Urothelium cell line (cell line): ENCODE measurements at regions not wholly inside any gene's neighbourhood (a gene's known extent, or its start where the extent isn't known, plus 50 kb on each side); places are given as distances from the start of the nearest gene placed in this dataset.
"Not testable (repeated sequence)": the region's sequence is repeated elsewhere in the genome, so short reads cannot be mapped to it uniquely, and the experiment has no call there.

ENCODE experiments used
- DNase-seq: peaks from one replicate; pipeline ENCODE4 v3.0.0; 2011; ENCODE audit warnings: low spot score, mixed read lengths
- FAIRE-seq: peaks from 2 replicates; lab custom pipeline; 2011; peaks lifted over from hg19 to GRCh38; lab: Jason Lieb, UNC

- DNase-seq, FAIRE-seq: not testable (repeated sequence)
These were observed 220.1 kb downstream of the ATP6V0E2 start for GRCh38 chr7:150093897-150094296.

DNA sequence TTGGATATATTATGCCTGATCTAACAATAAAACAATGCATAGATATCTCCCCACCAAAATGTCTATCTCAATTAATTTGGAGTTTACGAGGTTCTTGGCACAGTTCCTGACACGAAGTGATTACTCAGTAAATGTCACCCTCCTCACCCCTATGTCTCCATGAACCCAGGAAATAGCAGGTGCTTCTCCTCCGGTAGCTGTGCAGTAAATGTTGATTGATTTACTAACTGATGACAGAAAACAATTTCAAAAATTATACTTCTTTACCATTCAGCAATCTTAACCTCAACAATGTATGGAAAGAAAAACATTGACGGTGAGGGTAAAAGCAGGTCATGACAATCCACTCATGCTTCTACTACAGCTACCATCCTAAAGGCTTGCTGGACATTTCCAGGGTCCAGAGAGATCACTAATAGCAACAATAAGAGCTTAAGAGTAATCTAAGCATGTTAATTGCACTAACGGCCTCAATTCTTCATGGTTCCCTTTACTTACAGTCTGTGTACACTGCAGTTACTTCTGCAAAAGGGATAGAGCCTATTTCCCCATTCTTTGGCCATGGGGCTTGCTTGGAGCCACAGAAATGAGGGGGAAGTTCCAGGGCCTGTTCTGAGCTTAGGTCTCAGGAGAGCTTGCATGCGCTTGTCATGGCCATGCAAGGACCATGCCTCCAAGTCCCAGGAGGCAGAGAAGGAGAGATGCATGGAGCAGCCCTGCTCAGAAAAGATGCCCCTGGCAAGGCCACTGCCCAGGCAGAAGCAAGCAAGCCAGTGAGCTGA, 222.6 kb downstream of the ATP6V0E2 start:
- not testable (repeated sequence) for FAIRE-seq, DNase-seq

- not testable (repeated sequence) for FAIRE-seq, DNase-seq
These were observed 224.6 kb upstream of the LRRC61 start for GRCh38 chr7:150098592-150098991.

GRCh38 chr7:150101282-150101681, 221.9 kb upstream of the LRRC61 start:
- not testable (repeated sequence) for FAIRE-seq

DNA sequence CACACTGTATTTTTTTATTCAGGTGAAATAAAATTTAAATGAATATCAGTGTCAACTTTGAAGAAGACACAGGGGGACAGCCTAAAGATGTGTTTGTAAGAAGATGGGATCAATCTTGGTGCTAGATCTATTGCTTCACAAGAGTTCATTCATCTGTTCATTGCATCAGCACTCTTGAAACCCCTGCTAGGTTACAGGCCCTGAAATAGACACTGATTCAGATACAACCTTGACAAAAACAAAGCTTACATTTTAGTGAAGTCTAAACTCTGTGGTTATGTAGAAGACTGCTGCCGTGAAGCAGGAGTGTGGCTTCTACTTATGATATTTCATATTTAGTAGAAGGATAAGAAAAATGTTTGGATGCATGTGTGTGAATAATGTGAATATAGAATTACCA, 215.9 kb upstream of the LRRC61 start:
- not testable (repeated sequence) for DNase-seq, FAIRE-seq

More at GRCh38 chr7:150101282-150101681, 221.9 kb upstream of the LRRC61 start:
- DNase-seq, result not testable (repeated sequence)

GRCh38 chr7:150110375-150110820, 212.8 kb upstream of the LRRC61 start:
- not testable (repeated sequence) for DNase-seq, FAIRE-seq

DNA sequence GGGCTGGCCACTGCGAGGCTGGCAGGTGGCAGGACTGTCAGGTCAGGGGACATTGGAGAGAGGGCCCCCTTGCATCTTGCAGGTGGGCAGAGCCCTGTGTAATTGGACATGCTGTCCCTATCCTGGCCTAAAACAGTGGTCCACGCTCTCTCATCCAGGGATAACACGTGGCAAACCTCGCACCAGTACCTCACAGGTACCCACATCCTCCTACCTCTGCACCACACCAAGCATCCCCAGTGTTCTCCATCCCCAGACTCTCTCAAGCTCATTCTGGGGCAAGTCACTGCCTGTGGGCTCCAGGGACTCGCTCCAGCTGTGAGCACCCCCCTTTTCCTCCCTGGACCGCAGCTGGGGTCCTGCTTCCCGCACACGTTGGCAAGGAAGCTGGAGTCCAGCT, 212.3 kb upstream of the LRRC61 start:
- not testable (repeated sequence) for DNase-seq, FAIRE-seq

DNA sequence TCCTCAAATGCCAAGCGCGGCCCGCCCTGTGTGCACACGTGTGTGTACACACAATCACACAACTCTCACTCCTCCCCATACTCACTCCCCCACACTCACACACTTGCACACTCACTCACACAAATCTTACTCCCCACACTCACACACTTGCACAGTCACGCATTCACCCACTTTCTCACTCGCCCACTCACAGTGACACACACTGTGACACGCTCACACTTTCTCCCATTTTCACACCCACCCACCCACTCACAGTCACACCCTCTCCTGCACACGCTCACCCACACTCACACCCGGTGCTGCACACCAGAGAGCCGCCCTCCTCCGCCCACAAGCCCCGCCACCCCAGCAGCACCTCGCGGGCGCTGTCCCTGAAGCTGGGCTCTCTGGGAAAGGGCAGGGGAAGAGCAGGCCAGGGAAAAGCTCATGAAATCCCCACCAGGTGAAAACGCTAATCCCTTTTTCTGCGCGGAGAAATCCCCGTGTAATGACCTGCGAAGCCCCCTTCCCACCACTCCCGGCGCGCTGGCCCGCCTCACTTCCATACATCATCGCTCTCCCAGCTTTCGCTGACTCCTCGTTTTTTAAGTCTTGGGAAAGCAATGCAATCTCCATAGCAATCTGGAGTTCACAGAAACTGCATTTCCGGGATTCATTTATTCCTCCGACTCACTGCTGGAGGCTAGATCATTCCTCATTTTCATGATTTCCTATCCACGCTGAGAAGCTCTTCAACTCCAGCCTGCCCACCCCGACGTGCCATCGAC, 211.6 kb upstream of the LRRC61 start:
- DNase-seq, FAIRE-seq: not testable (repeated sequence)

GRCh38 chr7:150113301-150113700, 209.9 kb upstream of the LRRC61 start:
- FAIRE-seq, DNase-seq: not testable (repeated sequence)

DNA sequence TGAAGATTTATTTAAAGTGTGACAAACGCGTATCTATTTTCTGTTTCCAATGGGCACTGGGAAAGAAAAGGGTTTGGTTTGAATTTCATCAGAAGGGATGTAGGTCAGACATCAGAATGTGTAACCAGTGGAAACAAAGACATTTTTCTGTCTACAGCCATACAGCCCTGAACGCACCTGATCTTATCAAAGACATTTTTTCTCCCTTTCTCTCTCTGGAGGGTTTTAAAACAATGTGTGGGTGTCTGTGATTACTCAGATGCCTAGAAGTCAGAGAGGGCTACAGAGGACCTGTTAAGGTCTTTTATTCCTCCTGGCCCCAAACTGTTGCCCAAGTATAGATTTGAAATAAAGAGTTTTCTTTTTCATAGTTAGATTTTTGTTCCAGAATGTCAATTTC, 208.6 kb upstream of the LRRC61 start:
- not testable (repeated sequence) for FAIRE-seq, DNase-seq

DNA sequence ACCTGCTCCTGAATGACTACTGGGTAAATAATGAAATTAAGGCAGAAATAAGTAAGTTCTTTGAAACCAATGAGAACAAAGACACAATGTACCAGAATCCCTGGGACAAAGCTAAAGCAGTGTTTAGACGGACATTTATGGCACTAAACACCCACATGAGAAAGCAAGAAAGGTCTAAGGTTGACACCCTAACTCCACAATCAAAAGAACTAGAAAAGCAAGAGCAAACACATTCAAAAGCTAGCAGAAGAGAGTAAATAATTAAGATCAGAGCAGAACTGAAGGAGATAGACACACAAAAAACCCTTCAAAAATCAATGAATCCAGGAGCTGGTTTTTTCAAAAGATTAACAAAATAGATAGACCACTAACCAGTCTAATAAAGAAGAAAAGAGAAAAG, 203.2 kb upstream of the LRRC61 start:
- DNase-seq, FAIRE-seq: not testable (repeated sequence)

DNA sequence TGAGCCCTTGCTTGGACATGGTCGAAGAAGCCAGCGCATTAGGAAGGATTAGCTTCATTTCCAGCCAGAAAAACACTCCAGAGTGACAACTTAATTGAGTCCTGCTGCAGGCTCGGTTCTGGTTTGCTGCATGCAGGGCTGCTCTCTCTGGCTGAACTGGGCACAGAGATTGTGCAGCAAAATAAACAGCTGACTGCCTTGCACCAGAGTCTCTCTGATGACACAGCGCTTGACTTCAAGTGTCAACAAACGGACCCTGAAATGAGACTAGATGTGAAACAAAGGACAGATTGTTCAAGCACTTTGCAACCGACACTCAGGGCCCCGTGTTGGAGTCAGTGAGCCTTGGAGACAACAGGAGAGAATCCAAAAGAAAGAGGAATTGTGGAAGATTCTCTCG, 197.3 kb upstream of the LRRC61 start:
- not testable (repeated sequence) for DNase-seq

GRCh38 chr7:150134451-150134850, 188.7 kb upstream of the LRRC61 start:
- DNase-seq, FAIRE-seq: not testable (repeated sequence)

More for the DNA sequence above, 197.3 kb upstream of the LRRC61 start:
- not testable (repeated sequence) for FAIRE-seq

- not testable (repeated sequence) for FAIRE-seq, DNase-seq
These were observed 187.4 kb upstream of the LRRC61 start for GRCh38 chr7:150135620-150136190.

- not testable (repeated sequence) for FAIRE-seq
These were observed 183.3 kb upstream of the LRRC61 start for GRCh38 chr7:150139840-150140239.

DNA sequence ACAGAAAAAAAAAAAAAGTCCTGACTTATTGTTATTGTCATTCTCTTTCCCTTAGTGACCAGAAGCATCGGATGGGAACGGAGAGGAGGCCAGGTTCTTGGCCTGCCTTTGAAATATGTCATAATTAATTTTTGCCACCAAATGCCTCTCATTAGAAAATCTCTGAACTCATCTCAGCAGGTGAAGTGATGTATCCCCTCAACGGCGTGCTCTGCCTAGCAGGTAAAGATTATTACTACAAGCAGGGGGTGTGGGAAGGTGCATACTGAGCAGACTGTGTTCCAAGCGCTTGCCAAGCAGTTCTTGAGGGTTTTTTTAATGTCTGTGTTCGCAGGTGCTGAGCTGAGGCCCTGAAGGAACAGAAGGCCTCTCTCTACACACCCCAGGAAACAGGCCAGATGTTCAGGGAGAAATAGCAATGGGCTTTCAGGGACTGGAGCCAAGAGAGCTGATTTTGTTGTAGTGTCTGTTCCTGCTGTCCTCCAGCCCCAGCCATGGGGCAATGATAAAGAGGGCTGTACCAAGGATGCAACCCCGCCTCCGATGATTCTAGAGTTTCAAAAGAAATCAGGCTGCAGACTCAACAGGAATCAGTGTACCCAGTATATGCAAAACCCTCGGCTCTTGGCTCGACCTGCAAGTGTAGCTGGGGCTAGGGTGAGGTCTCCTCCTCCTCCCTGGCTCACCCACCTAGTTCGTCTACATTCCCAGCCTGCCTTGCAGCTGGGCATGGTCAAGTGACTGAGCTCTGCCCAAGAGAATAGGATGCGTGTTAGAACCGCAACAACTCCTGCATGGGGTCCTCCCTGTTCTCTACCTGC, 181.4 kb upstream of the LRRC61 start:
- FAIRE-seq, result not testable (repeated sequence)

More at GRCh38 chr7:150139840-150140239, 183.3 kb upstream of the LRRC61 start:
- DNase-seq, result not testable (repeated sequence)

DNA sequence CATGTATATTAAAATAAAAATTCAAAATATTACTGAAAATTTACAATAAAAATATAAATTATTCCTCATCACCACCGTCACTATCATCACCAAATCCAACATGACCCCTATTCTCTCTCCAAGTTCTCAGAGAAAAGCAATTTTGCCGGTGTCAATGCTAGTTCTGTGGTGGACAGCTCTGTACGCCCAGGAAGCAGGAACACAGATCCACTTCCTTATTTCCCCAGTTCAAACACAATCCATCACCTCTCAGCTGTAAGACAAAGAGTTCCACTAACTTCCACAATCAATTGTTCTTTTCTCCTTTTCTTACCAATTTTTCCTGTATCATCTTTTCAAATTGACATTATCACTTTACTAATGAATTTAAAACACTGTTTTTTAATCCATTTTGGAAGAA, 177.0 kb upstream of the LRRC61 start:
- not testable (repeated sequence) for FAIRE-seq, DNase-seq

More for the DNA sequence above, 181.4 kb upstream of the LRRC61 start:
- DNase-seq, result not testable (repeated sequence)

GRCh38 chr7:150147524-150147923, 175.6 kb upstream of the LRRC61 start:
- DNase-seq, FAIRE-seq: not testable (repeated sequence)

DNA sequence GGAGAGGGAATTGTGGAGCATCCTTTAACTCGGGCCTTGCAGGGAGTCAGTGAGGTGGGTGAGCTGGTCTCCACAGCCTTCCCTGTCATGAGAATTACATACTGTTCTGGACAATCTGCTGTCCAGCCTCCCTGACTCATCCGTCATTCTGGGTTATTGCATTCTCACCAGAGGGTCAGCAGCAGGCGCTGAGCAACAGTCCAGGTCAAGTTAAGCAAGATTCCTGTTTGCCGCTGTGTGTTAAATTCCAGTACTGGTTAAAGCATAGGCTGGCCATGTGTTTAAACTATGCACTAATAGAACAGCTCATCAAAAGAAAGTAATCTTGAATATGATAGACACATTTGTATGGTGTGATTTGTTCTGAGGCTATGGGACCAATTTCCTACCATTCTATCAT, 167.1 kb upstream of the LRRC61 start:
- not testable (repeated sequence) for FAIRE-seq, DNase-seq

- not testable (repeated sequence) for DNase-seq, FAIRE-seq
These were observed 164.5 kb upstream of the LRRC61 start for GRCh38 chr7:150158696-150159095.
